ENCODE measurements at regions not wholly inside any gene's neighbourhood (a gene's known extent, or its start where the extent isn't known, plus 50 kb on each side); places are given as distances from the start of the nearest gene placed in this dataset.
"Not testable (repeated sequence)": the region's sequence is repeated elsewhere in the genome, so short reads cannot be mapped to it uniquely, and the experiment has no call there.

- TF ChIP-seq POLR2A (IDR thresholded peaks at IDR 0.05) (no peak), CTCF (IDR thresholded peaks at IDR 0.05) (no peak)
- Histone ChIP-seq H3K9me3 (no peaks in the 10 kb centered on the region), H3K27me3 (peaks cover 0 to 8% (median 0%) of the 10 kb centered on the region in 9 donors), H3K4me1 (no peaks in the 10 kb centered on the region), H3K4me3 (peak overlapping the region in 2 of 12 donors; percentile 3 to 31), H3K27ac (no peak overlapping the region), H3K36me3 (no peaks in the 10 kb centered on the region)
- peak in 2 of 4 donors; percentile 16 to 34 for ATAC-seq
- intact Hi-C loops (cut with DNase I), result no loop called here
- WGBS, 4 donors, result 69 to 84% (median 79%) methylated on average over 29 to 30 of the region's 30 CpGs
- no peak for DNase-seq
These were observed 100.3 kb downstream of the C16orf95 start for GRCh38 chr16:87216841-87217275.

DNA sequence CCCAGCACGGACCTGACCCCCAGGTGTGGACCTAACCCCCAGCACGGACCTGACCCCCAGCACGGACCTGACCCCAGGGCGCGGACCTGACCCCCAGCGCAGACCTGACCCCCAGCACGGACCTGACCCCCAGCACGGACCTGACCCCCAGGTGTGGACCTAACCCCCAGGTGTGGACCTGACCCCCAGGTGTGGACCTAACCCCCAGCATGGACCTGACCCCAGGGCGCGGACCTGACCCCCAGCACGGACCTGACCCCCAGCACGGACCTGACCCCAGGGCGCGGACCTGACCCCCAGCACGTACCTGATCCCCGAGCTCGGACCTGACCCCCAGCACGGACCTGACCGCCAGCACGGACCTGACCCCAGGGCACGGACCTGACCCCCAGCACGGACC, 99.4 kb downstream of the C16orf95 start:
- intact Hi-C loops (cut with DNase I); ATAC-seq: not testable (repeated sequence)
- 60 to 83% (median 83%) methylated on average over 1 to 22 of the region's 22 CpGs; no CpG with 5 or more reads in 1 of the 4 donors for WGBS, 4 donors

GRCh38 chr16:87218281-87219055, 98.7 kb downstream of the C16orf95 start:
- no peak for ATAC-seq
- 84 to 91% (median 85%) methylated on average over 11 to 36 of the region's 36 CpGs for WGBS, 4 donors

More for the DNA sequence above, 99.4 kb downstream of the C16orf95 start:
- not testable (repeated sequence) for H3K27me3 ChIP-seq, H3K4me3 ChIP-seq, H3K36me3 ChIP-seq, H3K4me1 ChIP-seq, DNase-seq, H3K27ac ChIP-seq, H3K9me3 ChIP-seq

DNA sequence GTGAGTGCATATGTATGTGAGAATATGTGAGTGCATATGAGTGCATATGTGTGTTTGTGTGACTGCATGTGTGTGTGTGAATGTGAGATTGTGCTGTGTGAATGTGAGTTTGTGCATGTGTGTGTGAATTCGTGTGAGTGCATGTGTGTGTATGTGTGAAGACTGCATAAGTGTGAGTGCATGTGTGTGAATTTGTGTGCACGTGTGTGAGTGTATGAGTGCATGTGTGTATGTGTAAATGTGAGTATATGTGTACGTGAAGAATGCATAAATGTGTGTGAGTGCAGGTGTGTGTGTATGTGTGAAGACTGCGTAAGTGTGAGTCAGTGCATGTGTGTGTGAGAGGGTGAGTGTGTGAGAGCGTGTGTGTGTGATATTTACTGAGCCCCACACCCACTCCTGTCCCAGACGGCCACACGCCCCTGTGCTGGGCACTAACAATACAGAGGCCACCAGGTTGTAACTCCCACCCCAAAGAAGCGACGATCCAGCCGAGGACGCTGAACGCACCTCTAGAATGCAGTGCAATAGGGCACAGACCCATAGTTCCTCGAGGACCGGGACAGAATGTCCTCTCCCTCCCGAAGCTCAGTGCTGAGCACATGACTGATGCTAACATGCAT, 97.8 kb downstream of the C16orf95 start:
- Histone ChIP-seq H3K36me3 (no peaks in the 10 kb centered on the region), H3K27me3 (peaks cover 0 to 8% (median 0%) of the 10 kb centered on the region in 9 donors), H3K4me3 (no peak overlapping the region), H3K27ac (no peak overlapping the region), H3K9me3 (no peaks in the 10 kb centered on the region), H3K4me1 (no peaks in the 10 kb centered on the region)
- no peak for DNase-seq
- ATAC-seq, result no peak
- WGBS, 4 donors, result 85 to 92% (median 90%) methylated on average over 15 of the region's 15 CpGs
- intact Hi-C loops (cut with DNase I), result no loop called here
- no peak for TF ChIP-seq POLR2A (IDR thresholded peaks at IDR 0.05)
- TF ChIP-seq CTCF (IDR thresholded peaks at IDR 0.05), result no peak

More at GRCh38 chr16:87218281-87219055, 98.7 kb downstream of the C16orf95 start:
- no peaks in the 10 kb centered on the region for H3K4me1 ChIP-seq
- no peaks in the 10 kb centered on the region for H3K36me3 ChIP-seq
- H3K4me3 ChIP-seq, result no peak overlapping the region
- intact Hi-C loops (cut with DNase I), result no loop called here
- TF ChIP-seq CTCF (IDR thresholded peaks at IDR 0.05), result no peak
- no peak for TF ChIP-seq POLR2A (IDR thresholded peaks at IDR 0.05)
- H3K27me3 ChIP-seq, result peaks cover 0 to 8% (median 0%) of the 10 kb centered on the region in 9 donors
- no peak overlapping the region for H3K27ac ChIP-seq
- H3K9me3 ChIP-seq, result no peaks in the 10 kb centered on the region
- DNase-seq, result no peak

Data from heart left ventricle (tissue), 16 donors.